Endothelial cell (in vitro differentiated cells): ENCODE measurements at regions not wholly inside any gene's neighbourhood (a gene's known extent, or its start where the extent isn't known, plus 50 kb on each side); places are given as distances from the start of the nearest gene placed in this dataset.

ENCODE experiments used
- DNase-seq: peaks from one replicate; pipeline ENCODE4 v3.0.0; 2021; ENCODE audit warnings: low spot score
- H3K27ac Mint-ChIP-seq: one replicate; pipeline ENCODE4 v1.8.0; 2021; ENCODE audit warnings: mixed read lengths, inconsistent platforms; ENCODE audit not compliant: unreplicated experiment
- H3K27me3 Mint-ChIP-seq: one replicate; pipeline ENCODE4 v1.8.0; 2021; ENCODE audit warnings: mild to moderate bottlenecking, moderate library complexity, mixed read lengths, inconsistent platforms; ENCODE audit not compliant: unreplicated experiment
- H3K36me3 Mint-ChIP-seq: one replicate; pipeline ENCODE4 v1.8.0; 2021; ENCODE audit warnings: mild to moderate bottlenecking, low read depth, mixed read lengths, inconsistent platforms; ENCODE audit not compliant: unreplicated experiment
- H3K4me1 Mint-ChIP-seq: one replicate; pipeline ENCODE4 v1.8.0; 2021; ENCODE audit warnings: mild to moderate bottlenecking, mixed read lengths, inconsistent platforms; ENCODE audit not compliant: unreplicated experiment
- H3K4me3 Mint-ChIP-seq: one replicate; pipeline ENCODE4 v1.8.0; 2021; ENCODE audit warnings: mild to moderate bottlenecking, mixed read lengths, inconsistent platforms; ENCODE audit not compliant: unreplicated experiment
- H3K9me3 Mint-ChIP-seq: one replicate; pipeline ENCODE4 v1.8.0; 2021; ENCODE audit warnings: mixed read lengths, inconsistent platforms; ENCODE audit not compliant: unreplicated experiment
- CTCF ChIP-seq: fragments of 200-600 bp; sonication (generic); IDR thresholded peaks from one replicate; pipeline ENCODE4 v1.5.0; 2021; ENCODE audit warnings: antibody characterized with exemption; ENCODE audit not compliant: unreplicated experiment

GRCh38 chr6:25050356-25050755, 114.6 kb upstream of the RIPOR2 start:
- Mint-ChIP-seq H3K4me1 (peaks cover 3% of the 10 kb centered on the region), H3K27me3 (no peaks in the 10 kb centered on the region), H3K9me3 (no peaks in the 10 kb centered on the region), H3K36me3 (no peaks in the 10 kb centered on the region), H3K4me3 (no peak overlapping the region), H3K27ac (no peak overlapping the region)
- TF ChIP-seq CTCF, result no peak
- no peak for DNase-seq

- no peak overlapping the region for H3K27ac Mint-ChIP-seq
- no peak for TF ChIP-seq CTCF
- H3K4me3 Mint-ChIP-seq, result no peak overlapping the region
- H3K4me1 Mint-ChIP-seq, result peaks cover 3% of the 10 kb centered on the region
- DNase-seq, result no peak
- no peaks in the 10 kb centered on the region for H3K9me3 Mint-ChIP-seq
- no peaks in the 10 kb centered on the region for H3K27me3 Mint-ChIP-seq
- H3K36me3 Mint-ChIP-seq, result no peaks in the 10 kb centered on the region
These were observed 115.3 kb upstream of the RIPOR2 start for GRCh38 chr6:25051083-25051482.

- no peak for TF ChIP-seq CTCF
- DNase-seq, result no peak
- Mint-ChIP-seq H3K36me3 (no peaks in the 10 kb centered on the region), H3K27me3 (no peaks in the 10 kb centered on the region), H3K4me1 (peaks cover 3% of the 10 kb centered on the region), H3K27ac (no peak overlapping the region), H3K9me3 (no peaks in the 10 kb centered on the region), H3K4me3 (no peak overlapping the region)
These were observed 116.4 kb upstream of the RIPOR2 start for GRCh38 chr6:25052181-25052580.

GRCh38 chr6:25053875-25054371, 118.2 kb upstream of the RIPOR2 start:
- Mint-ChIP-seq H3K27me3 (no peaks in the 10 kb centered on the region), H3K4me1 (peaks cover 3% of the 10 kb centered on the region), H3K9me3 (no peaks in the 10 kb centered on the region), H3K4me3 (no peak overlapping the region), H3K36me3 (no peaks in the 10 kb centered on the region), H3K27ac (no peak overlapping the region)
- TF ChIP-seq CTCF, result no peak
- DNase-seq, result no peak

GRCh38 chr6:25054469-25054868, 118.7 kb upstream of the RIPOR2 start:
- no peak for TF ChIP-seq CTCF
- Mint-ChIP-seq H3K27ac (no peak overlapping the region), H3K9me3 (no peaks in the 10 kb centered on the region), H3K36me3 (no peaks in the 10 kb centered on the region), H3K4me3 (no peak overlapping the region), H3K4me1 (peaks cover 3% of the 10 kb centered on the region), H3K27me3 (no peaks in the 10 kb centered on the region)
- no peak for DNase-seq
